ENCODE measurements at regions not wholly inside any gene's neighbourhood (a gene's known extent, or its start where the extent isn't known, plus 50 kb on each side); places are given as distances from the start of the nearest gene placed in this dataset.

GRCh38 chr10:91354166-91355075 lies 55.7 kb upstream of the HECTD2 start:
- no peaks in the 10 kb centered on the region for H3K79me2 ChIP-seq (ENCODE audit: low read length)
- no peak overlapping the region for H2AFZ ChIP-seq (ENCODE audit: low read depth, low read length)
- H3K4me2 ChIP-seq (ENCODE audit: low read length): no peak overlapping the region
- no peaks in the 10 kb centered on the region for H4K20me1 ChIP-seq (ENCODE audit: insufficient read depth, low read length)
- H3K4me3 ChIP-seq (ENCODE audit: low read length): no peak overlapping the region
- H3K36me3 ChIP-seq (replicated peaks; ENCODE audit: low read depth, low read length): no peaks in the 10 kb centered on the region
- H3K27me3 ChIP-seq (ENCODE audit: low read depth, low read length): peaks cover 4% of the 10 kb centered on the region; the same call in 1 of the 2 replicates
- H3K27ac ChIP-seq (ENCODE audit: low read length): no peak overlapping the region
- H3K9me3 ChIP-seq (ENCODE audit: insufficient read depth, low read length): no peaks in the 10 kb centered on the region
- H3K9ac ChIP-seq (ENCODE audit: low read length): no peak overlapping the region
- peaks cover 4% of the 10 kb centered on the region; the same call in 1 of the 2 replicates for H3K4me1 ChIP-seq (ENCODE audit: low read length)
- TF ChIP-seq CTCF (IDR thresholded peaks at IDR 0.05; ENCODE audit: low read depth, low read length): no peak
- no peak for TF ChIP-seq EZH2phosphoT487 (IDR thresholded peaks at IDR 0.05; ENCODE audit: low read depth)

- peaks cover 4% of the 10 kb centered on the region; the same call in 1 of the 2 replicates for H3K27me3 ChIP-seq (ENCODE audit: low read depth, low read length)
- H4K20me1 ChIP-seq (ENCODE audit: insufficient read depth, low read length): no peaks in the 10 kb centered on the region
- H3K9me3 ChIP-seq (ENCODE audit: insufficient read depth, low read length): no peaks in the 10 kb centered on the region
- no peak for TF ChIP-seq EZH2phosphoT487 (IDR thresholded peaks at IDR 0.05; ENCODE audit: low read depth)
- no peak for TF ChIP-seq CTCF (IDR thresholded peaks at IDR 0.05; ENCODE audit: low read depth, low read length)
- H3K4me2 ChIP-seq (ENCODE audit: low read length): no peak overlapping the region
- no peaks in the 10 kb centered on the region for H3K4me1 ChIP-seq (ENCODE audit: low read length)
- H3K27ac ChIP-seq (ENCODE audit: low read length): no peak overlapping the region
- no peak overlapping the region for H3K9ac ChIP-seq (ENCODE audit: low read length)
- H3K79me2 ChIP-seq (ENCODE audit: low read length): no peaks in the 10 kb centered on the region
- H3K4me3 ChIP-seq (ENCODE audit: low read length): no peak overlapping the region
- no peak overlapping the region for H2AFZ ChIP-seq (ENCODE audit: low read depth, low read length)
- H3K36me3 ChIP-seq (replicated peaks; ENCODE audit: low read depth, low read length): no peaks in the 10 kb centered on the region
Observed at GRCh38 chr10:91355998-91356397, 54.1 kb upstream of the HECTD2 start.

GRCh38 chr10:91357497-91357896 lies 52.6 kb upstream of the HECTD2 start:
- no peak overlapping the region for H3K4me2 ChIP-seq (ENCODE audit: low read length)
- H3K27me3 ChIP-seq (ENCODE audit: low read depth, low read length): peaks cover 4% of the 10 kb centered on the region; the same call in 1 of the 2 replicates
- H3K9me3 ChIP-seq (ENCODE audit: insufficient read depth, low read length): no peaks in the 10 kb centered on the region
- no peak overlapping the region for H3K27ac ChIP-seq (ENCODE audit: low read length)
- no peaks in the 10 kb centered on the region for H3K36me3 ChIP-seq (replicated peaks; ENCODE audit: low read depth, low read length)
- H3K9ac ChIP-seq (ENCODE audit: low read length): no peak overlapping the region
- no peak overlapping the region for H2AFZ ChIP-seq (ENCODE audit: low read depth, low read length)
- no peaks in the 10 kb centered on the region for H3K4me1 ChIP-seq (ENCODE audit: low read length)
- H4K20me1 ChIP-seq (ENCODE audit: insufficient read depth, low read length): no peaks in the 10 kb centered on the region
- H3K79me2 ChIP-seq (ENCODE audit: low read length): no peaks in the 10 kb centered on the region
- H3K4me3 ChIP-seq (ENCODE audit: low read length): no peak overlapping the region
- TF ChIP-seq EZH2phosphoT487 (IDR thresholded peaks at IDR 0.05; ENCODE audit: low read depth) (no peak), CTCF (IDR thresholded peaks at IDR 0.05; ENCODE audit: low read depth, low read length) (no peak)

Data from OCI-LY3 (cell line).